GM12872 (cell line): ENCODE measurements at regions not wholly inside any gene's neighbourhood (a gene's known extent, or its start where the extent isn't known, plus 50 kb on each side); places are given as distances from the start of the nearest gene placed in this dataset.

Experiments
- TF ChIP-seq, protein P1 (sequence below): IDR thresholded peaks from 3 replicates; pipeline ENCODE4 v1.5.1; 2011; ENCODE audit warnings: low read depth, mild to moderate bottlenecking, low read length, moderate library complexity; ENCODE audit not compliant: insufficient read depth

DNA sequence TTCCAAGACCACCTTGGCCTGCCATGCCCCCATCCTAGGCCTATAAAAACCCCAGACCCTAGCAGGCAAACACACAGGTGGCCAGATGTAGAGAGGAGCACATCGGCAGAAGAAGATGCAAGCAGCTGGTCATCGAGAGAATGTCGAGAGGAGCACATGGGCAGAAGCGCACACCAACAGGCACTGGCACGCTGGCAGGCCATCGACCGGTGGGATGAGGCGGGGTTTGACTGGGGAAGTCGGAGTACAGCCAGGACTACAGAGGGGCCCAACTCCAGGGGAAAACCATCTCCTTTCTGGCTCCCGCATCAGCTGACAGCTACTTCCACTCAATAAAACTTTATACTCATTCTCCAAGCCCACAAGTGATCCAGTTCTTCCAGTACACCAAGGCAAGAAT, 283.1 kb upstream of the RGMB start:
- TF ChIP-seq, protein P1, sequence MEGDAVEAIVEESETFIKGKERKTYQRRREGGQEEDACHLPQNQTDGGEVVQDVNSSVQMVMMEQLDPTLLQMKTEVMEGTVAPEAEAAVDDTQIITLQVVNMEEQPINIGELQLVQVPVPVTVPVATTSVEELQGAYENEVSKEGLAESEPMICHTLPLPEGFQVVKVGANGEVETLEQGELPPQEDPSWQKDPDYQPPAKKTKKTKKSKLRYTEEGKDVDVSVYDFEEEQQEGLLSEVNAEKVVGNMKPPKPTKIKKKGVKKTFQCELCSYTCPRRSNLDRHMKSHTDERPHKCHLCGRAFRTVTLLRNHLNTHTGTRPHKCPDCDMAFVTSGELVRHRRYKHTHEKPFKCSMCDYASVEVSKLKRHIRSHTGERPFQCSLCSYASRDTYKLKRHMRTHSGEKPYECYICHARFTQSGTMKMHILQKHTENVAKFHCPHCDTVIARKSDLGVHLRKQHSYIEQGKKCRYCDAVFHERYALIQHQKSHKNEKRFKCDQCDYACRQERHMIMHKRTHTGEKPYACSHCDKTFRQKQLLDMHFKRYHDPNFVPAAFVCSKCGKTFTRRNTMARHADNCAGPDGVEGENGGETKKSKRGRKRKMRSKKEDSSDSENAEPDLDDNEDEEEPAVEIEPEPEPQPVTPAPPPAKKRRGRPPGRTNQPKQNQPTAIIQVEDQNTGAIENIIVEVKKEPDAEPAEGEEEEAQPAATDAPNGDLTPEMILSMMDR: no peak

DNA sequence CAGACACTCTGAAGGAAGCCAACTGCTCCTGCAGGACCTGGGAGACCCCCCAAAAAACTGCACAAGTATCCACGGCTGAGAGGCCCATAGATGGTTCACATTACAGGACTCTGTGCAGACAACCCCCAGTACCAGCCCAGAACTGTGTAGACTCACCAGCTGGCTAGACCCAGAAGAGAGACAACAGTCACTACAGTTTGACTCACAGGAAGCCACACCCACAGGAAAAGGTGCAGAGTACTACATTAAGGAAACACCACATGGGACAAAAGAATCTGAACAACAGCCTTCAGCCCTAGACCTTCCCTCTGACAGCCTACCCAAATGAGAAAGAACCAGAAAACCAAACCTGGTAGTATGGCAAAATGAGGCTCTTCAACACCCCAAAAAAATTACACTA, 281.2 kb upstream of the RGMB start:
- TF ChIP-seq, protein P1: no peak

DNA sequence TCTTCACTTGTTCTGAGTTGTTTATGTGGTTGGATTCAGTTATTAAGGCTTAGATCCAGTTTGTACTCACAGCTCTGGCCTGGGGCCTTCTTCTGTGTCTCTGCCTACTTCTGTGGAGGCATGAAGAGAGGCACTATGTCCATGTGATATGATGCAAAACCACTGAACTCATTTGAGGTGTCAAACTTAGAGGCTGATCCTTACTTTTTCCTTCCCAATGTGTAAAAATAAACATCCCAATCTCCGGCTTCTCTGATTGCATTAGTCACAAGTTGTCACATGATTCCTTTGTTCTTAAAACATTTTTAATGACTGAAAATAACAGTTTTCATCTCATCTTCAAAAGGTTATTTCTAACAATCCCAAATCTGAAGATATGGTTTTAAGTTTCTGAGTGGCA, 276.0 kb upstream of the RGMB start:
- TF ChIP-seq, protein P1: no peak

DNA sequence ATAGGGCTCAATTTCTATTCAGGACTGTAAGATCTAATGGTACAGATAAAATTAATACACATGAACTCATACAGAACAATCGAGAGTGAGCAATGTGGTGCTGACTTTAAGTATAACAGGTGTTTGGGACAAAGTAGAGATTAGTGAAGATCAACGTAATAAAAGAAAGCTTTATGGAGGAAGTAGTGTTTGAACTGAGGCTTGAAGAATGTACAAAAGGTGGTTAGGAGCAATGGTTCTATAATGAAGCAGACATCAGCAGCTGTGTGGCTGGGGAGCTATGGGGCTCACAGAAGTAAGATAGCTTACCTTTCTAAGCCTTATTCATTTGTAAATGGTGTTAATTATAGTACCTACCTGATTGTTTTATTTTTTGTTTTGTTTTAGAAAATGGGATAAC, 275.4 kb upstream of the RGMB start:
- TF ChIP-seq, protein P1: no peak

DNA sequence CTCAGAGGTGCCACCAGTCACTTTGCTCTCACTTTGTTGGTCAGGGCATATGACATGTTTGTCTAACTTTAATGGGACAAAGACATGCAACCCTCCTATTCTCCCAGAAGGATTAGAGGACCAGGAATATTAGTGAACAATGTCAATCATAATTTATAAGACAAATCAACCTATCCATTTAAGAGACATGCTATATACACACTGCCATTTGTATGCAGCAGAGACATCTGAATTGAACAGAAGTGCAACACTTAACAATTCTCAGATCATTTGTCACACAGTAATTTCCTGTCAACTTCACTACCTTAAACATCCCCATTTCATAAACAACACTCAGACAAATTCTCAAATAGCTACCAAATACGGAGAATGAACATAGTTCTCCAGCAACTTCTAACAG, 273.6 kb upstream of the RGMB start:
- TF ChIP-seq, protein P1: no peak

DNA sequence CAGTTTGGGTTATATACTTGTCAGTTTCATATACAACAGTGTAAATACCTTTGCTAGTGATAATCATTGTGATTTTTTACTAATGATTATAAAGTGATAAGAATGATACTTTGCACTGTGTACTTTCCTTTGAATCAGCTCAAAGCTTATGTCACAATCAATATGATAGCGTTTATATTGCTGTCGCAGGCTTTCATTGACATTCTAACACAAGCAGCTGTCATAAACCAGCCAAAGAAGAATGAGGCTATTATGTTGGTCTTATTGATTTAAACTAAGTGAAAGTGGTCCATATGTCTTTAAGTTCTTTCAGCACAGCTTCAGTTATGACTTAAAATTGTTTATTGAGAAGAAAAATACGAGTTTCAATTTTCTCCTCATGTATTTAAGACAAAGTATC, 272.7 kb upstream of the RGMB start:
- TF ChIP-seq, protein P1: no peak

DNA sequence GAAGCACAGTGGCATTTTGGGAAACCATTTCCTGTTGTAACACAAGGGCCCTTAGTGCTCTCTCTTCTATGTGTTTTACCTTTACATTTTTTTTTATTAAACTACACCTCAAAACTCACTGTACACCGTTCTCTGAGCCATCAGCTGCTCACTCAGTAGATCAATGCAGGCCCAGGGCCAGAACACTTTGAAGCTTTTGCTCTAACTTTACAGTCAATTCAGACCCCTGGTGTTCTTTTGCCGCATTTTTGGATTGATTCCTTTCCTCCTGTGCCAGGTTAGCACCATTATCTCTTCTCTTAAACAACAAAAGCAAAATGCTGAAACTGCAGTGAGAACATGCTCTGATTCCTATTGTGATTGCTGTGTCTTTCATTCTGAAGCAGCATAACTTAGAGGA, 269.8 kb upstream of the RGMB start:
- TF ChIP-seq, protein P1: no peak

DNA sequence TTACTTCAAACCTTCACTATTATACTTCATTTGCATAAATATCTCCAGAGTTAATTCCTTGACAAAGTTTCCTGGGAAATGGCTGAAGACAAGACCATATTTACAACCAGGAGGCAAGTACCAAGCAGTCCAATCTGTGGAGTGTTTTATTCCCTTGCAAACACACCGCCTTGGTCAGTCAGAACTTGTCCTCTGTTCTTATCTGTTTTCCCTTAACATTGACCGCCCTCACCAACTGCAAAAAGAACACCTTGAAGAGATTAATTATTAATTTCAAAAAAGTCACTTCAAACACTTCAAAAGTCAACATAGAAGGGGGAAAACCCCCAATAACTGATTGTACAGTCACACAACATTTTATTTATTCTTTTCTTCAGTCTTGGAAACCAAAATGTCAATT, 269.0 kb upstream of the RGMB start:
- TF ChIP-seq, protein P1: no peak
